ENCODE measurements at regions not wholly inside any gene's neighbourhood (a gene's known extent, or its start where the extent isn't known, plus 50 kb on each side); places are given as distances from the start of the nearest gene placed in this dataset.

DNA sequence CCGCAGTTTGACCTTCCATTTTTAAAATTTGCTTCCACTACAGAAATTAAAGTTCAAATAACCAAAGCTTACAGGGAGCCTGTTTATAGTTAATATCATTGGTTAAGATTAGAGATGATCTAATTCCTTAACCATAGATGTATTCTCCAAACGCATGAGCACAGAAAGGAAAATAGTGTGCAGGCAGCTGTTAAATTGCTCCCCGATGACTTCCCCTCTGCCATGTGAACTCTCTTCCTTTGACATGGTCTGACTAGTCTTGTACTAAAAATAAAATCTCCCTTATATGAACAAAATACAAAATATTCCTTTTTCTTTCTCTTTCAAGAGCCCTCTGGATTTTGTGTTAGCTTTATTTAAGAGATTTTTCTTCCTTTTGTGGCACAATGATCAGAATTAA is 507.6 kb upstream of the AMELY start:
- TF ChIP-seq, protein P1, sequence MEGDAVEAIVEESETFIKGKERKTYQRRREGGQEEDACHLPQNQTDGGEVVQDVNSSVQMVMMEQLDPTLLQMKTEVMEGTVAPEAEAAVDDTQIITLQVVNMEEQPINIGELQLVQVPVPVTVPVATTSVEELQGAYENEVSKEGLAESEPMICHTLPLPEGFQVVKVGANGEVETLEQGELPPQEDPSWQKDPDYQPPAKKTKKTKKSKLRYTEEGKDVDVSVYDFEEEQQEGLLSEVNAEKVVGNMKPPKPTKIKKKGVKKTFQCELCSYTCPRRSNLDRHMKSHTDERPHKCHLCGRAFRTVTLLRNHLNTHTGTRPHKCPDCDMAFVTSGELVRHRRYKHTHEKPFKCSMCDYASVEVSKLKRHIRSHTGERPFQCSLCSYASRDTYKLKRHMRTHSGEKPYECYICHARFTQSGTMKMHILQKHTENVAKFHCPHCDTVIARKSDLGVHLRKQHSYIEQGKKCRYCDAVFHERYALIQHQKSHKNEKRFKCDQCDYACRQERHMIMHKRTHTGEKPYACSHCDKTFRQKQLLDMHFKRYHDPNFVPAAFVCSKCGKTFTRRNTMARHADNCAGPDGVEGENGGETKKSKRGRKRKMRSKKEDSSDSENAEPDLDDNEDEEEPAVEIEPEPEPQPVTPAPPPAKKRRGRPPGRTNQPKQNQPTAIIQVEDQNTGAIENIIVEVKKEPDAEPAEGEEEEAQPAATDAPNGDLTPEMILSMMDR (IDR thresholded peaks at IDR 0.05): no peak

DNA sequence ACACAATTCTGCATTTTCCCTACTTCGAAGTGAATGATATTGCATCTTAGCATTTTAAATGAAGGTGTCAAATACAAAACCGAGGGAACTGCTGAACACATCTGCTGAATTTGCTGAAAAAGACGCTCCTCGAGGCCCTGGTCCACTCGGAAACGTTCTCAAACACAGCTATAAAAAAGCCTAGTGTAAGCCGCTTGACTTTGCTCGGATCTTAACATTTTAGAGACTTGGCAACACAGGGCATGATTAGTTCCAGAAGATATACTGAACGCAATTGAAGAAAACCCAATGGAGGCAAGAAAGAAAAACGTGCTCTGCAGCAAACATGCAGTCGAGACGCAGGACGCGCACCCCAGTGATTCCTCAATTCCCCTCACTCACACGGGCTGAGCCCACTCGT is 506.4 kb upstream of the AMELY start:
- TF ChIP-seq, protein P1 (IDR thresholded peaks at IDR 0.05): no peak

DNA sequence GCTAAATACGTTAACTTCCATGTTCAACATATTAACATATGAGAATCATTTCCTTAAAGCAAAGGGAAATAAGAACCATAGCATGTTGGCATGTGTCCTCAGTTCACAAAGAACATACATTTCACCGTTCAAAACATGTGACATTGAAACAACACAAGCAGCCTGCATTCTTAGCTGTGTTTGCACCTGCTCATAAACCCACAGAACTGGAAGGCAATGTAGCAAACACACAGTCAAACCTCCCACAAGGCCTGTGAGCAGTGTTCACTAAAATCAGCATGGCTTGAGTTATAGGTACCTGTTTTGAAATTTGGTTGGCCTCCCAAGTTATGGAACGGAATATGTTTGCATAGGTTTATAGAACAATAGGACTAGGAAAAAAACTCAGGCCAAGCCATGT is 504.9 kb upstream of the AMELY start:
- TF ChIP-seq, protein P1 (IDR thresholded peaks at IDR 0.05): no peak

DNA sequence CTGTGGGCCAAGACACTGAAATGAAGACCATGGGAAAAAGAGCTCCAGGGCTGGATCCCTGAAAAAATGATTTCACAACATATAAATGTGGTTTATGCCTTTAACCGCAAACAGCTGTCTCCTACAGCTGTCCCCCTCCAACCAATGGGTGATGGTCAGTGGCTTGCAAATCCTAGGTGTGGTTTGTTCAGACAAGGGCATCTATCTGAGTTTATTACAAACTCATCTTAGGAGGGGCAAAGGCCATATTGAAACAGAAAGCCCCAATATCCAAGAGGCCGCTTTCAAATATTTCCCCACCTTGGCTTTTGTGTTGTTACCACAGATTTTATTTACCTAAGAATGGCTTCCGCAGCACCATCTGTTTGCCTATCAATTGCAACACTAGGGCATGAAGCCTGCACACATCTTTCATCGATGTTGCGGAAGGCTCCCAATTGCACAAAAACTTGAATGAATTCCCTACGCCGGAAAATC is 503.6 kb upstream of the AMELY start:
- TF ChIP-seq, protein P1 (IDR thresholded peaks at IDR 0.05): no peak

DNA sequence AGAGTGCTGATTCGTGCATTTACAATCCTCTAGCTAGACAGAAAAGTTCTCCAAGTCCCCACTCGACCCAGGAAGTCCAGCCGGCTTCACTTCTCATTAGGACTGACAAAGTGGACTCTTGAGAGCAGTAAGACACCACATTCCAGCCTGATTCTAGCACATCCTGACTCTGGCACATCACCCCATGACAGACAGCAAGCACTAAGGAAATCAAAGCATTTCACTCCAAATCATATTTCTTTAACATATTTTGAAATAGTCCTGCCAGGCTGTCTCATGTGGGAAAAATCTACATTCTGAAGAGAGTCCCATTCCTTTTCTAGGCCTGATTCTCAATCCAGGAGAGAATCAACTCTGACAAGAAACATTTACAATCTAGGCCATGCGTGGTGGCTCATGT is 478.5 kb upstream of the AMELY start:
- TF ChIP-seq, protein P1 (IDR thresholded peaks at IDR 0.05): no peak

DNA sequence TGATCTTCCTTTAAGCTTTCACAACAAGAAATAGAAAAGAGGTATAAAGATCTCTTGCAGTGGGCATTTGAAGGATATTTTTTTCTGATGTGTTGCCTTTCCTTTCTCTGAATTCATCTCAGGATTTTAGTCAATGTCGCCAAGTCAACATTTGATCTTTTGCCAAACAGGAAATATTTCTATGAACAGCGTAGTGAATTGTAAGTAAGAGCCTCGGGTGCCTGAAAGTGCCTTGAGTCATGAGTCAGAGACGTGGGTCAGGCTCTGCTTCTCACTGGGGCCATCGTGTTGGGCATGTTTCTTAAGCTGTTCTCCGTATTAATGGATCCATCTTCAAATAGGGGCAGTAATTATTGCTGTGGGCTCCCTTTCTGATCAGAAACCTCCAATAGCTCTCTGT is 471.4 kb upstream of the AMELY start:
- TF ChIP-seq, protein P1 (IDR thresholded peaks at IDR 0.05): no peak

DNA sequence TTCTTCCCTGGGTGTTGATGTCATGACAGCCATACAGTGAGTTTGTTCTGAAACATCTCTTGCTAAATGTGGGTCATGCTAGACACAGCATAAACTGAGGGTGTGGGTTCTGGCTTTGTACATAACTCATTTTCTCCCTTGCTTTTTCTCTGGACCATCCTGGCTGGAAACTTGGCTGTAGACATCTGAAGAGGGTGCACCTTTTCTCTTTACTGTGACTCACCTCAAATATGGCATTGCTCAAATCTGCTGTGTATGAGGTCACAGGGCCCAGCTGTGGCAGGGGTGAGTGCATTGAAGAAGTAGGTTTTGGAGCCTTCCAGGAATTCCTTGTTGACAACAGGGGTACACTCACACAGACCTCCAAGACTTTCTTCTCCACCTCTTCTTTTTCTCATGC is 465.5 kb upstream of the AMELY start:
- TF ChIP-seq, protein P1 (IDR thresholded peaks at IDR 0.05): no peak

DNA sequence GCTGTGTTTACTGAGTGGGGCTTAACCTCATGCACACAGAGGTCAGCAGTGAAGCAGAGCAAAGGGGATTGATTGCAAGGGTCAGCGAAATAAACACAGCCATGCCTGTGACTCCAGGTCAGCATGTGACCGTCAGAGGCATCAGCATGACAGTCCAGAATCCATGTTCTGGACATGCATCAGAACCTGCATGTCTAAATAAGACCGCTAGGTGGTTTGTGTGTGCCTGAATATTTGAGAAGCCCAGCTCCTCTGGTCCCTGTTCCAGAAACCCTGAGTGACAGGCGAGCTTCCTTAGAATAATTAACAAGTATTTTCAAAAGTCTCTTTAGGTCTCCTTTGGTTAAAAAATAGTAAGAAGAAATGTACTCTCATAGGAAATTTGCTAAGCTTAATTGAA is 460.4 kb upstream of the AMELY start:
- TF ChIP-seq, protein P1 (IDR thresholded peaks at IDR 0.05): peak; percentile 25; the same call in 1 of the 2 replicates

Measured in LNCAP (cell line).